ENCODE measurements at regions not wholly inside any gene's neighbourhood (a gene's known extent, or its start where the extent isn't known, plus 50 kb on each side); places are given as distances from the start of the nearest gene placed in this dataset.

GRCh38 chr1:67991546-67991945, 58.9 kb downstream of the DIRAS3 start:
- ATAC-seq (no peak), DNase-seq (ENCODE audit: low spot score) (no peak)
- intact Hi-C loops (cut with DNase I) = no loop called here

GRCh38 chr1:67988066-67988465, 62.4 kb downstream of the DIRAS3 start:
- DNase-seq (ENCODE audit: low spot score) (no peak), ATAC-seq (no peak)
- intact Hi-C loops (cut with DNase I) = no loop called here

- DNase-seq (ENCODE audit: low spot score) (no peak), ATAC-seq (peak; percentile 48)
- intact Hi-C loops (cut with DNase I) = no loop called here
Observed at GRCh38 chr1:67987046-67987799, 63.2 kb downstream of the DIRAS3 start.

GRCh38 chr1:67983867-67984266, 66.6 kb downstream of the DIRAS3 start:
- intact Hi-C loops (cut with DNase I) = no loop called here
- DNase-seq (ENCODE audit: low spot score) (no peak), ATAC-seq (no peak)

- no peak for ATAC-seq
- intact Hi-C loops (cut with DNase I) = no loop called here
Observed at GRCh38 chr1:67980028-67980427, 70.4 kb downstream of the DIRAS3 start.

GRCh38 chr1:67979532-67979931, 70.9 kb downstream of the DIRAS3 start:
- ATAC-seq = no peak
- intact Hi-C loops (cut with DNase I) = no loop called here

More at GRCh38 chr1:67980028-67980427, 70.4 kb downstream of the DIRAS3 start:
- DNase-seq (ENCODE audit: low spot score) = no peak

GRCh38 chr1:67978890-67979516, 71.4 kb downstream of the DIRAS3 start:
- intact Hi-C loops (cut with DNase I) = no loop called here
- no peak for ATAC-seq
- DNase-seq (ENCODE audit: low spot score) = no peak

More at GRCh38 chr1:67979532-67979931, 70.9 kb downstream of the DIRAS3 start:
- no peak for DNase-seq (ENCODE audit: low spot score)

GRCh38 chr1:67977756-67978155, 72.7 kb downstream of the DIRAS3 start:
- no peak for ATAC-seq
- intact Hi-C loops (cut with DNase I) = no loop called here
- DNase-seq (ENCODE audit: low spot score) = no peak

- intact Hi-C loops (cut with DNase I) = no loop called here
- no peak for DNase-seq (ENCODE audit: low spot score)
Observed at GRCh38 chr1:67973051-67973450, 77.4 kb downstream of the DIRAS3 start.

GRCh38 chr1:67970088-67970487, 80.3 kb downstream of the DIRAS3 start:
- DNase-seq (ENCODE audit: low spot score) = no peak
- intact Hi-C loops (cut with DNase I) = no loop called here
- no peak for ATAC-seq

More at GRCh38 chr1:67973051-67973450, 77.4 kb downstream of the DIRAS3 start:
- no peak for ATAC-seq

GRCh38 chr1:67969446-67969845, 81.0 kb downstream of the DIRAS3 start:
- intact Hi-C loops (cut with DNase I) = no loop called here
- DNase-seq (ENCODE audit: low spot score) (no peak), ATAC-seq (no peak)

GRCh38 chr1:67966666-67967009, 83.8 kb downstream of the DIRAS3 start:
- no peak for ATAC-seq
- intact Hi-C loops (cut with DNase I) = no loop called here
- DNase-seq (ENCODE audit: low spot score) = no peak

- ATAC-seq (no peak), DNase-seq (ENCODE audit: low spot score) (no peak)
- intact Hi-C loops (cut with DNase I) = no loop called here
Observed at GRCh38 chr1:67965995-67966665, 84.3 kb downstream of the DIRAS3 start.

GRCh38 chr1:67963263-67963662, 87.2 kb downstream of the DIRAS3 start:
- DNase-seq (ENCODE audit: low spot score) = no peak
- ATAC-seq = no peak
- intact Hi-C loops (cut with DNase I) = no loop called here

GRCh38 chr1:67960766-67961165, 89.7 kb downstream of the DIRAS3 start:
- intact Hi-C loops (cut with DNase I) = no loop called here
- DNase-seq (ENCODE audit: low spot score) (no peak), ATAC-seq (no peak)

GRCh38 chr1:67958472-67958871, 92.0 kb downstream of the DIRAS3 start:
- no peak for DNase-seq (ENCODE audit: low spot score)
- intact Hi-C loops (cut with DNase I) = no loop called here

GRCh38 chr1:67957066-67957465, 93.4 kb downstream of the DIRAS3 start:
- ATAC-seq (peak; percentile 77), DNase-seq (ENCODE audit: low spot score) (no peak)
- intact Hi-C loops (cut with DNase I) = no loop called here

More at GRCh38 chr1:67958472-67958871, 92.0 kb downstream of the DIRAS3 start:
- no peak for ATAC-seq

- no peak for ATAC-seq
- DNase-seq (ENCODE audit: low spot score) = no peak
- intact Hi-C loops (cut with DNase I) = no loop called here
Observed at GRCh38 chr1:67956116-67956515, 94.3 kb downstream of the DIRAS3 start.

- intact Hi-C loops (cut with DNase I) = no loop called here
- DNase-seq (ENCODE audit: low spot score) = no peak
- ATAC-seq = no peak
Observed at GRCh38 chr1:67955591-67955990, 94.8 kb downstream of the DIRAS3 start.

GRCh38 chr1:67953301-67953700, 97.1 kb downstream of the DIRAS3 start:
- intact Hi-C loops (cut with DNase I) = no loop called here
- no peak for DNase-seq (ENCODE audit: low spot score)
- no peak for ATAC-seq
